H1 (cell line): ENCODE measurements at regions not wholly inside any gene's neighbourhood (a gene's known extent, or its start where the extent isn't known, plus 50 kb on each side); places are given as distances from the start of the nearest gene placed in this dataset.

Source experiments
- CTCF ChIA-PET: fragments of 300-600 bp; sonication (Branson Sonifier 250); formaldehyde crosslinking; loops from one replicate; lab custom pipeline; 2021; ENCODE audit not compliant: partially characterized antibody; lab: Charles Lee
- POLR2A ChIA-PET: fragments of 300-600 bp; sonication (Branson Sonifier 250); formaldehyde crosslinking; loops from one replicate; lab custom pipeline; 2021; ENCODE audit warnings: inconsistent platforms; ENCODE audit not compliant: partially characterized antibody; lab: Charles Lee
- DNase-seq, 2 experiments: peaks; one replicate each; pipeline versions ENCODE4 v3.0.0 to v3.0.0-alpha.2; 2010 to 2022; ENCODE audit warnings: low spot score in 2 of 2, low read depth in 1 of 2, mixed read lengths in 1 of 2
- FAIRE-seq: peaks from 2 replicates; lab custom pipeline; 2011; peaks lifted over from hg19 to GRCh38; lab: Jason Lieb, UNC
- H2AFZ ChIP-seq: 2 replicates; pipeline ENCODE4 v1.8.1; 2012; ENCODE audit warnings: low read length, inconsistent platforms
- H2AK5ac ChIP-seq: 2 replicates; pipeline ENCODE4 v1.6.1; 2013; ENCODE audit warnings: low read depth, low read length
- H2BK120ac ChIP-seq: replicated peaks from 2 replicates; pipeline ENCODE3; 2013; ENCODE audit warnings: low read depth, low read length, inconsistent platforms
- H2BK12ac ChIP-seq: 2 replicates; pipeline ENCODE4 v1.6.1; 2013; ENCODE audit warnings: low read depth, low read length
- H2BK15ac ChIP-seq: 2 replicates; pipeline ENCODE4 v1.6.1; 2013; ENCODE audit warnings: low read length
- H2BK20ac ChIP-seq: 2 replicates; pipeline ENCODE4 v1.6.1; 2013; ENCODE audit warnings: low read length
- H2BK5ac ChIP-seq: 2 replicates; pipeline ENCODE4 v1.6.1; 2013; ENCODE audit warnings: low read depth, low read length
- H3K14ac ChIP-seq: 2 replicates; pipeline ENCODE4 v1.6.1; 2013; ENCODE audit warnings: inconsistent platforms; ENCODE audit not compliant: insufficient read length
- H3K18ac ChIP-seq: 2 replicates; pipeline ENCODE4 v1.6.1; 2013; ENCODE audit warnings: low read length; ENCODE audit errors: extremely low read depth
- H3K23ac ChIP-seq: 2 replicates; pipeline ENCODE4 v1.6.1; 2013; ENCODE audit warnings: inconsistent platforms; ENCODE audit not compliant: insufficient read length
- H3K23me2 ChIP-seq: 2 replicates; pipeline ENCODE4 v1.6.1; 2013; ENCODE audit warnings: low read depth, low read length
- H3K27ac ChIP-seq: 2 replicates; pipeline ENCODE4 v1.6.1; 2011; ENCODE audit warnings: low read depth, low read length, inconsistent platforms
- H3K27me3 ChIP-seq, 4 experiments: replicated peaks in 1 of 4; 1 replicate in 1 of 4; 2 replicates in 3 of 4; pipeline versions ENCODE4 v1.6.1 to v1.8.1; 2011 to 2013; ENCODE audit warnings: low read length in 3 of 4, mild to moderate bottlenecking in 3 of 4, inconsistent platforms in 2 of 4, mixed read lengths in 2 of 4, moderate library complexity in 1 of 4; ENCODE audit not compliant: control insufficient read depth in 3 of 4, insufficient read depth in 3 of 4; ENCODE audit errors: extremely low read depth in 1 of 4
- H3K36me3 ChIP-seq, 4 experiments: 2 replicates each; pipeline versions ENCODE4 v1.6.1 to v1.8.1; 2011 to 2013; ENCODE audit warnings: mild to moderate bottlenecking in 4 of 4, low read length in 3 of 4, moderate library complexity in 2 of 4, control low read depth in 1 of 4, inconsistent platforms in 1 of 4; ENCODE audit not compliant: insufficient read depth in 4 of 4, control insufficient read depth in 2 of 4
- H3K4ac ChIP-seq: replicated peaks from 2 replicates; pipeline ENCODE3; 2013; ENCODE audit warnings: low read length, low read depth, mixed read lengths, inconsistent platforms; ENCODE audit not compliant: insufficient read length
- H3K4me1 ChIP-seq, 4 experiments: replicated peaks in 1 of 4; 1 replicate in 1 of 4; 2 replicates in 3 of 4; pipeline versions ENCODE4 v1.6.1 to v1.8.1; 2011 to 2013; ENCODE audit warnings: low read length in 3 of 4, inconsistent platforms in 2 of 4, mixed read lengths in 1 of 4; ENCODE audit not compliant: insufficient read depth in 4 of 4, control insufficient read depth in 3 of 4
- H3K4me2 ChIP-seq, 2 experiments: 2 replicates each; pipeline versions ENCODE4 v1.6.1 to v1.8.1; 2011 to 2013; ENCODE audit warnings: low read depth in 2 of 2, low read length in 2 of 2, control low read depth in 1 of 2, inconsistent platforms in 1 of 2, mild to moderate bottlenecking in 1 of 2; ENCODE audit not compliant: insufficient read depth in 1 of 2
- H3K4me3 ChIP-seq, 4 experiments: fragments of 200-600, 300-600 bp in 1 of 4; sonication (generic), shearing (Covaris generic), sonication (Bioruptor Twin) in 1 of 4; 2 replicates each; pipeline versions ENCODE4 v1.5.1 to v1.8.1; 2011 to 2016; ENCODE audit warnings: low read length in 4 of 4, low read depth in 3 of 4, control low read depth in 2 of 4, inconsistent platforms in 2 of 4, mild to moderate bottlenecking in 2 of 4, mixed read lengths in 1 of 4, moderate library complexity in 1 of 4; ENCODE audit not compliant: insufficient read depth in 2 of 4; ENCODE audit errors: extremely low read depth in 1 of 4
- H3K56ac ChIP-seq: replicated peaks from 2 replicates; pipeline ENCODE3; 2013; ENCODE audit warnings: low read depth, mild to moderate bottlenecking, mixed read lengths, low read length, inconsistent platforms; ENCODE audit not compliant: insufficient read length
- H3K79me1 ChIP-seq: 2 replicates; pipeline ENCODE4 v1.6.1; 2013; ENCODE audit warnings: low read depth, low read length, control low read depth
- H3K79me2 ChIP-seq, 2 experiments: 2 replicates each; pipeline versions ENCODE4 v1.6.1 to v1.8.1; 2012 to 2013; ENCODE audit warnings: low read length in 2 of 2, mild to moderate bottlenecking in 2 of 2, inconsistent platforms in 1 of 2; ENCODE audit not compliant: insufficient read depth in 2 of 2, control insufficient read depth in 1 of 2
- H3K9ac ChIP-seq, 4 experiments: replicated peaks in 1 of 4; 1 replicate in 1 of 4; 2 replicates in 3 of 4; pipeline versions ENCODE4 v1.6.1 to v1.8.1; 2011 to 2013; ENCODE audit warnings: low read depth in 3 of 4, low read length in 3 of 4, control low read depth in 2 of 4, mild to moderate bottlenecking in 2 of 4, moderate library complexity in 2 of 4, inconsistent platforms in 1 of 4; ENCODE audit errors: extremely low read depth in 1 of 4
- H3K9me3 ChIP-seq, 2 experiments: 2 replicates each; pipeline versions ENCODE4 v1.6.1 to v1.8.1; 2012 to 2013; ENCODE audit warnings: mild to moderate bottlenecking in 2 of 2, moderate library complexity in 2 of 2, control low read depth in 1 of 2, inconsistent platforms in 1 of 2, low read depth in 1 of 2, low read length in 1 of 2, mixed read lengths in 1 of 2; ENCODE audit not compliant: insufficient read depth in 2 of 2
- H4K20me1 ChIP-seq, 2 experiments: replicated peaks in 1 of 2; 2 replicates each; pipeline versions ENCODE3 to v1.8.1; 2011 to 2013; ENCODE audit warnings: inconsistent platforms in 2 of 2, low read length in 2 of 2, mild to moderate bottlenecking in 1 of 2; ENCODE audit not compliant: insufficient read depth in 2 of 2, control insufficient read depth in 1 of 2
- H4K5ac ChIP-seq: 2 replicates; pipeline ENCODE4 v1.6.1; 2013; ENCODE audit warnings: low read length, low read depth, mixed read lengths, inconsistent platforms; ENCODE audit not compliant: insufficient read length
- H4K8ac ChIP-seq: 2 replicates; pipeline ENCODE4 v1.8.0; 2013; ENCODE audit warnings: mild to moderate bottlenecking, moderate library complexity, low read length, inconsistent platforms; ENCODE audit not compliant: insufficient read depth; ENCODE audit errors: extremely low read depth
- H4K91ac ChIP-seq: replicated peaks from 2 replicates; pipeline ENCODE3; 2013; ENCODE audit warnings: low read length, mixed read lengths, inconsistent platforms; ENCODE audit not compliant: insufficient read length
- CBX5 ChIP-seq: fragments of 300-800, 300-1000 bp; sonication (generic); IDR thresholded peaks from 2 replicates; pipeline ENCODE4 v1.7.1; 2016; ENCODE audit warnings: antibody characterized with exemption, low read length, low read depth
- CBX8 ChIP-seq: fragments of 300-800, 300-1000 bp; sonication (generic); IDR thresholded peaks from 2 replicates; pipeline ENCODE4 v1.7.1; 2016; ENCODE audit warnings: low read depth, low read length, borderline replicate concordance
- JUND ChIP-seq: IDR thresholded peaks from 2 replicates; pipeline ENCODE4 v1.6.1; 2011; ENCODE audit warnings: mild to moderate bottlenecking, improper control_type of control experiment, low read length
- KDM1A ChIP-seq: fragments of 200-600, 300-600 bp; sonication (generic); IDR thresholded peaks from 2 replicates; pipeline ENCODE4 v1.7.1; 2016; ENCODE audit warnings: mild to moderate bottlenecking, low read length, borderline replicate concordance
- POLR2AphosphoS5 ChIP-seq: IDR thresholded peaks from 2 replicates; pipeline ENCODE4 v1.6.1; 2011; ENCODE audit warnings: low read depth, low read length
- POU5F1 ChIP-seq: IDR thresholded peaks from 2 replicates; pipeline ENCODE4 v1.6.1; 2011; ENCODE audit warnings: low read depth, mild to moderate bottlenecking, low read length, moderate library complexity
- RXRA ChIP-seq: IDR thresholded peaks from 2 replicates; pipeline ENCODE4 v1.6.1; 2011; ENCODE audit warnings: low read depth, mild to moderate bottlenecking, low read length, moderate library complexity; ENCODE audit not compliant: insufficient read depth
- TCF12 ChIP-seq: IDR thresholded peaks from 2 replicates; pipeline ENCODE4 v1.6.1; 2011; ENCODE audit warnings: low read depth, mild to moderate bottlenecking, low read length
- WGBS, 2 experiments: shearing (Covaris generic) in 1 of 2; methylation state at CpG; one replicate each; pipeline versions ENCODE4 v1.1.6 to v1.1.7; 2013 to 2015; ENCODE audit warnings: low lambda C conversion rate in 2 of 2, mixed read lengths in 2 of 2, inconsistent platforms in 1 of 2, low coverage in 1 of 2, missing lambda C conversion rate in 1 of 2; ENCODE audit not compliant: insufficient replicate concordance in 2 of 2, insufficient coverage in 1 of 2, insufficient read length in 1 of 2; ENCODE audit errors: extremely low coverage in 1 of 2, missing lambda C conversion rate in 1 of 2; 5-methylcytosine and 5-hydroxymethylcytosine counted together

DNA sequence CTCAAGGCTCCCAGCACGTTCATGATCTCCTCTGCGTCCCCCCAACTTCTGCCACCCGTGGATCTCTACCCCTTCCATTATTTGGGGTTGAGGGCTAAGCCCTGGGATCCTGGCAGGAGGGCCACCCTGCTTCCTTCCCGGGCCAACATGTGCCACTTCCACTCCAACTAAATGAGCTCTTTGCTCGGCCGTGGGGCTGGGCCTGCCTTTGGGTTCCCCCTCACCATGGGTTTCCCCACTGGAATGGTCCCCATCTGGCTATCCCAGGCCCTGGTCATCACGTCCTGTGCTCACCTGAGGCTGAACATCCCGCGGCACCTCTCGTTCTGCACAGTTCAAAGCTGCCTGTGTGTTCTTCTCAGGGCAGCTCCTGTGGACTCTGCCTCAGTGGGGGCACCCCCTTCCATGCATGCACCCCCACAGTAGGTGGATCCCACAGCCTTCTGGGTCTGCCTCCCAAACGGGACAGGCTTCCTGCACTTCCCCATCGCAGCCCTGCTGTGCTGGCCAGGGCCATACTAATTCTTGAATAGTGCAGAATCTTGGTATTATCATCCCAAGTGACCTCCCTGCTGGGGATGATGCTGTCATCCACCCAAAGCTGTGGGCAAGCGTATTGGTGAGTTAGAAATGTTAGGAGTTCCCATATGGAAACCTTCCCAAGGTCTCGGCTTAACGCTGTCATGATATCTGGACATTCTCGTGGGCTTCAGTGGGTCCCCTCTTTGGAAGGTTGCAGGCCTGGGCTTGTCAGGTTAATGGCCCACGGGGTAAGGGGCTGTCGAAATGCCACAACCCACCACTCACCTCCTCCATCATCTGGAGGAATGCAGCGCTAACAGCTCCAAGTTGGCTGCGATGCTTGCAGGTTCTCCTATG, 150.5 kb upstream of the TWIST2 start:
- no peak overlapping the region for H2BK120ac ChIP-seq
- H2AK5ac ChIP-seq: no peak overlapping the region
- no peak overlapping the region for H3K4me2 ChIP-seq
- H4K5ac ChIP-seq: no peak overlapping the region
- H3K9ac ChIP-seq: no peak overlapping the region
- H2BK5ac ChIP-seq: no peak overlapping the region
- TF ChIP-seq TCF12: no peak
- TF ChIP-seq KDM1A: no peak
- TF ChIP-seq RXRA: no peak
- no peak for TF ChIP-seq JUND
- TF ChIP-seq CBX8: no peak
- no peak for TF ChIP-seq CBX5
- no peak for TF ChIP-seq POLR2AphosphoS5
- TF ChIP-seq POU5F1: no peak
- H3K79me1 ChIP-seq: no peaks in the 10 kb centered on the region
- ChIA-PET POLR2A (no interaction called here), CTCF (interaction anchor here (1.0 to 1.2 kb wide), 2 partner anchors 15 to 87 kb away, joined by 3 read pairs; no protein-coding TSS in a partner anchor)
- H3K56ac ChIP-seq: no peak overlapping the region
- no peak overlapping the region for H4K91ac ChIP-seq
- no peaks in the 10 kb centered on the region for H3K36me3 ChIP-seq
- H2BK20ac ChIP-seq: no peak overlapping the region
- H3K14ac ChIP-seq: no peak overlapping the region
- H3K27me3 ChIP-seq: no peaks in the 10 kb centered on the region
- H3K79me2 ChIP-seq: no peaks in the 10 kb centered on the region
- no peak overlapping the region for H3K4ac ChIP-seq
- no peak overlapping the region for H3K4me3 ChIP-seq
- 89% methylated on average over 20 of the region's 20 CpGs; no CpG with 5 or more reads in 1 of the 2 experiments for WGBS, 2 experiments
- no peak overlapping the region for H2AFZ ChIP-seq
- H3K23ac ChIP-seq: no peak overlapping the region
- H3K23me2 ChIP-seq: no peaks in the 10 kb centered on the region
- no peak for FAIRE-seq
- no peak overlapping the region for H4K8ac ChIP-seq
- H4K20me1 ChIP-seq: no peaks in the 10 kb centered on the region
- no peak for DNase-seq
- H3K18ac ChIP-seq: no peak overlapping the region
- H3K9me3 ChIP-seq: no peaks in the 10 kb centered on the region
- no peak overlapping the region for H2BK12ac ChIP-seq
- no peak overlapping the region for H2BK15ac ChIP-seq
- H3K27ac ChIP-seq: no peak overlapping the region
- H3K4me1 ChIP-seq: no peaks in the 10 kb centered on the region; a peak in 1 of 7 replicates
